Glomerular endothelial cell (primary cell): ENCODE measurements at regions not wholly inside any gene's neighbourhood (a gene's known extent, or its start where the extent isn't known, plus 50 kb on each side); places are given as distances from the start of the nearest gene placed in this dataset.
A peak's percentile ranks its signal among the peaks of the same experiment; 100 is the strongest.

Source experiments
- DNase-seq: peaks from one replicate; pipeline ENCODE4 v3.0.0-alpha.2; 2011; ENCODE audit warnings: low read depth, low spot score; ENCODE audit errors: extremely low read depth

GRCh38 chr4:146998157-146998556, 52.5 kb upstream of the TTC29 start:
- DNase-seq, result no peak

- DNase-seq, result no peak
Measured at GRCh38 chr4:147003956-147004809, 58.5 kb upstream of the TTC29 start.

DNA sequence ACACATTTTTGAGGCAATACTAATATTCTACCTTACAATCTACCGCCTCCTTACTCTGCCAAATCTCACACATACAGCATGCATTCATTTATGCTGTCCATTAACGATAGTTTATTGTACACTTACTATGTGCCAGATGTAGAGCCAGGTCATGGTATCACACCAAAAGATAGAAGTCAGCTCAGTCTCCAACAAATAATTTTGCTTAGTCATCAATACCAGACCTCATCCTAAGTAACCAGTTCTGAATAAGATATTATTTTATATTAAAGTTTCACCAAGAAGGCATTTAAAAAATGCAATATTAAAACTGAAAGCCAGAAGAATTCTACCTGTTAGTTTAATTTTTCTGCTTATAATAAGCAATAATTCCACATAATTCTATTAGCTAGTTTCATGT, 60.6 kb upstream of the TTC29 start:
- DNase-seq, result no peak

DNA sequence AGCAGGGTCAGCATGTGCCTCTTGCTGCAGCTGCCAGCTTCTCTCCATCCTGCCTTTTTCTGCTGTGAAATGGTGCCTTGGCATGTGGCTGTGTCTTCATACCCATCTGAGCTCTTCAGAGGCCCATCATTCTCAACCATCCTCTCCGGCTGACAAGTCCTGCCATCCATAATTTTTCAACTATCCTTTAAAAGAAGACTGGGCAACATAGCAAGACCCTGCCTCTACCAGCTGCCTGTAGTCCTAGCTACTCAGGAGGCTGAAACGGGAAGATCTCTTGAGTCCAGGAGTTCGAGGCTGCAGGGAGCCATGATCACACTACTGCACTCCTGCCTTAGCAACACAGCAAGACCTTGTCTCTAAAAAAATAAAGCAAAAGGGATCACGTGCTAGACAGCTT, 64.2 kb upstream of the TTC29 start:
- no peak for DNase-seq

- DNase-seq, result no peak
Measured at GRCh38 chr4:147011411-147011810, 65.7 kb upstream of the TTC29 start.

GRCh38 chr4:147012059-147012707, 66.5 kb upstream of the TTC29 start:
- DNase-seq, result no peak

GRCh38 chr4:147014946-147015345, 69.3 kb upstream of the TTC29 start:
- DNase-seq, result no peak

DNA sequence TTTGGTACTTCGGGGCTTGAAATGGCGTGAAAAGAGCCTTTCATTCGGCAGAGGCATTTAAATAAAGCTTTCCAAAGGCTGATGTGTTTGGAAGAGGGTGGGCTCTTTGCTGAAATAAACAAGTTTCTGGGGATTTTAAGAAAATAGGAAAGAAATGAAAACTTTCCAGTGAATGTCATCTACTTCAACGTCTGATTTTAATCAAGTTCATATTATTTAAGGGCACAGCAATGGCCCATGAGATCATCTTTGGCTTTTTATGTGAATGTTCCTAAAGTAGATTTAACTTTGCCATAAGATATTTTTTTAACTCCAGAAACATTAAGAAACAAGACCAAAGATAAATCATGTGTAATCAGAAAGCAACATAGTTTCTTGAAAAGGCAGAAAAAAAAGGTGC, 69.8 kb upstream of the TTC29 start:
- DNase-seq, result no peak

DNA sequence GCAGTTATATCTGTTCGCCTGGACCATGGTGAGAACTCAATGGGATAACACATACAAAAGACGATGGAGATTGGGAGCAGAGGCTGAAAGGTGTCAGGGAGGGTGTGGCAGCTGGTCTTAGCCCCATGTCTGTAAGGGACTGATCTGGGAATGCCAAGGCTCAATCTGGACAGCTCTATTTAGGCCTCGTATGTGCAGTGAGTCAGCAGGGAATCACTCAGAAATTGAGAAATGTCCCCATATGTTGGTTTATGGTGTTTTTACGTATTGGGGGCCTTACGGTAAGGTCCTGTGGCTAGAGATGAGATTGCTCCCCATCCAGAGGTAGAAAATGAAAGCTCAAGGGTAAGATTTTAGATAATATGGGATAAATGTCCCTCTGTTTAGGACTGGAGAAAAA, 71.4 kb upstream of the TTC29 start:
- DNase-seq, result no peak

GRCh38 chr4:147019091-147019490, 73.4 kb upstream of the TTC29 start:
- peak; percentile 18 for DNase-seq

DNA sequence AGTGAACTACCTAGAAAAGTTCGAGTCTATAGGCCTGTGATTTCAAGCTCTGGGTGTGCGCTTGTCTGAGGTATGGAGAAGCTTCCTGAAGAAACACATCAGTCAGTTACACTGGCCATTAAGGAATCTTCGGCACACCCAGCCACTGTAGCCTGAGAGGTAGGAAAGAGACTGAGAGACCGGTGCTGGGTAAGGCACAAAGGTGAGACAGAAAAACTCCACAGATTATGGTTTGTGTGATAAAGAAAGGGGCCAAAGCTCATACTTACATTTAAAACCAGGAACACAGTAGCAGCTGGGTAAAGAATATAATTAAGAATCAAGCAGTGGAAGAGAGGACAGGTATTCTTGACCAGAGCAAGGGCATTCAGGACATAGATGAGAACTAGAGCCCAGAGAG, 74.8 kb upstream of the TTC29 start:
- no peak for DNase-seq

GRCh38 chr4:147025042-147025441, 79.4 kb upstream of the TTC29 start:
- no peak for DNase-seq

GRCh38 chr4:147029296-147029695, 83.6 kb upstream of the TTC29 start:
- no peak for DNase-seq

GRCh38 chr4:147034372-147034771, 88.7 kb upstream of the TTC29 start:
- DNase-seq, result no peak

- DNase-seq, result no peak
Measured at GRCh38 chr4:147037069-147037468, 91.4 kb upstream of the TTC29 start.

- no peak for DNase-seq
Measured at GRCh38 chr4:147039976-147040575, 94.4 kb upstream of the TTC29 start.

- no peak for DNase-seq
Measured at GRCh38 chr4:147040874-147041273, 95.2 kb upstream of the TTC29 start.

DNA sequence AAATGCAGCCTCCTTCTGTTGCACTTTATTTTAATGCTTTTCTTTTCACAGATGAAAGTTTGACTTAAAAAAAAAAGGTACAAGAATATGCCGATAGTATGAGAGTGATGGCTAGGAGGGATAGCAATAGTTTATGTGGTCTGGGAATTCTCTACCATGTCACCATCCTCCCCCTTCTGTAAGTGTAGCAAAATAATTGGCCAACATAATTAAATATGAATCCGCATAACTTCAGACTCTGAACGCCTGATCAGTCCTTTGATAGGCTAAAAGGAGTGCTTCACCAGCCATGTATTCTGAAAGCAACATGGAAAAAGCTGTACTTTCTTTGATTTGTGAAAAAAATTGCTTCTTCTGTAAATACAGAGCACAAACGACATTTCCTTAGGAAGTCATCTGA, 95.7 kb upstream of the TTC29 start:
- DNase-seq, result no peak

GRCh38 chr4:147042046-147042445, 96.4 kb upstream of the TTC29 start:
- DNase-seq, result no peak

DNA sequence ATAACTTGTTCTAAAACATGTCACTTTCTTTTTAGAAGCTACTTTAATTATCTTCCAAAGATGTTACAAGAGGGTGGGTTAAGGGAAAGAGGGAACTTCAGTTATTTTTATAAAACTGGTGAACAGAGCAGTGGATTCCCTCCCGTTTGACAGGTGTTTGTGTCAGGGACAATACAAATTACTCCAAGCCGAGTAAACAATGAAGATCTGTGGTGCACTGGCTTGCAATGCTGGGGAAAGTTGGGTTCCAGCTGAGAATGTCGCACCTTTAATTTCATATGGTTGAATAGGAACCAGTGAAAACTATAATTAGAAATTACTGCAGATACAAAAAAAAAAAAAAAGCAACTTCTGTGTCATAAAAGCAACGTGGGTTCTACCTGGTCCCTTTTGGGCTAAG, 98.6 kb upstream of the TTC29 start:
- DNase-seq, result no peak

- no peak for DNase-seq
Measured at GRCh38 chr4:147049946-147050345, 104.3 kb upstream of the TTC29 start.

GRCh38 chr4:147050356-147050765, 104.7 kb upstream of the TTC29 start:
- no peak for DNase-seq
